CD4-positive, alpha-beta T cell treated with Interleukin-21 for 1 hour (primary cell): ENCODE measurements at regions not wholly inside any gene's neighbourhood (a gene's known extent, or its start where the extent isn't known, plus 50 kb on each side); places are given as distances from the start of the nearest gene placed in this dataset.
"Not testable (repeated sequence)": the region's sequence is repeated elsewhere in the genome, so short reads cannot be mapped to it uniquely, and the experiment has no call there.

ENCODE experiments used
- DNase-seq: peaks from one replicate; pipeline ENCODE4 v3.0.0-alpha.2; 2020

GRCh38 chr6:26175428-26176181, 88.4 kb downstream of the HFE start:
- DNase-seq: peak; percentile 82

DNA sequence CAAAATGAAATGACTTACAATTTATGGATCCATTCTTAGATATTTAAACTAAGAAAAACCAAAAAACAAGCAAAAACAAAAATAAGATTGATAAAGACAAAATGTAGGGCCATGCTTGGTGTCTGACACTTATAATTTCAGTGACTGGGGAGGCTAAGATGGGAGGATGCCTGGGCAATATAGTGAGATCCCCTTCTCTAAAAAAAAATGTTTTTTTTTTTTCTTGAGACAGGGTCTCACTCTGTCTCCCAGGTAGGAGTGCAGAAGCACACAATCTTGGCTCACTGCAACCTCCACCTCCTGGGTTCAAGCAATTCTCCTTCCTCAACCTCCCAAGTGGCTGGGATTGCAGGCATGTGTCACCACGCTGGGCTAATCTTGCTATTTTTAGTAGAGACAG, 92.4 kb downstream of the HFE start:
- no peak for DNase-seq

GRCh38 chr6:26180346-26180745, 93.1 kb downstream of the HFE start:
- DNase-seq: no peak

- no peak for DNase-seq
These were observed 96.0 kb downstream of the HFE start for GRCh38 chr6:26183237-26183580.

DNA sequence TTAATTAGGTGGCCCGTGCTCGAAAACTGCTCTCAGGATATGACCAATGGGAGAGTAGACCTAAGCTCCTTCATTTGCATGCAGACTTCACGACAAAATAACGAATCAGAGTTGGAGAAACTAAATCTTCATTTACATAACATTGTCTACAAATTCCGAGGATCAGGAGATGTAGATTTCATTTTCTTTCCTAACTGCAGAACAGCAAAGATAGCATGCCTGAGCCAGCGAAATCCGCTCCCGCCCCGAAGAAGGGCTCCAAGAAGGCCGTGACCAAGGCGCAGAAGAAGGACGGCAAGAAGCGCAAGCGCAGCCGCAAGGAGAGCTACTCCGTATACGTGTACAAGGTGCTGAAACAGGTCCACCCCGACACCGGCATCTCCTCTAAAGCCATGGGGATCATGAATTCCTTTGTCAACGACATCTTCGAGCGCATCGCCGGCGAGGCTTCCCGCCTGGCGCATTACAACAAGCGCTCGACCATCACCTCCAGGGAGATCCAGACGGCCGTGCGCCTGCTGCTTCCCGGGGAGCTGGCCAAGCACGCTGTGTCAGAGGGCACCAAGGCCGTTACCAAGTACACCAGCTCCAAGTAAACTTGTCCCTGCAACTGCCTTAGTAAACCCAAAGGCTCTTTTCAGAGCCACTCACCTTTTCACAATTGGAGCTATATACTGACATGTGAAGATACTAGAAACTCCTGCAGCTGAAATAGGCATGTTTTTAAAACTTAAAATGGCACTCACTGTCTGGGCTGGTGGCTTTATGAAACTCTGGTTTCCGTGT, 96.5 kb downstream of the HFE start:
- peak; percentile 89 for DNase-seq

DNA sequence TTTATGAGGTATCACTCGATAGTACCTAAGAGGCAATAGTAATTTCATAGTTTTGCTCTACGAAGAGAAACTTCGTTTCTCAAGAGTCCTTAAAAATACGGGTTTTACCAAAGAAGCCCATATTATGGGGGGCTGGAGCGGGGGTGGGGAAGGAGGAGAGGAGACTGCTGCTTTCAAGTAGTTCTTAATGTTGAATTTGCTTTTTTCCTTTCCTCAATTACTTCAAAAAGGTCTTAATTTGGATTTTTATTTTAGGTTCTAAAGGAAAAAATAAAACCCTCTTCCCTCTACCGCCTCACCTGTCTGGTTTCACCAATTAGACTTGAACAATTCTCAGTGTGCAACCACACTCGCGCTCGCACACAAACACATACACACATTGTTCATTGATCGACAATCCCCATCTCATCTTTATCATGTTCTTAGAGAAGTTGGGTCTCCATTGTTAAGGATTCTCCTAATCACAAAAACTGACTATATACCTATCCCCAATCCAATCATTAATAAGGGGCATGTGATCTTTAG, 97.2 kb downstream of the HFE start:
- no peak for DNase-seq

DNA sequence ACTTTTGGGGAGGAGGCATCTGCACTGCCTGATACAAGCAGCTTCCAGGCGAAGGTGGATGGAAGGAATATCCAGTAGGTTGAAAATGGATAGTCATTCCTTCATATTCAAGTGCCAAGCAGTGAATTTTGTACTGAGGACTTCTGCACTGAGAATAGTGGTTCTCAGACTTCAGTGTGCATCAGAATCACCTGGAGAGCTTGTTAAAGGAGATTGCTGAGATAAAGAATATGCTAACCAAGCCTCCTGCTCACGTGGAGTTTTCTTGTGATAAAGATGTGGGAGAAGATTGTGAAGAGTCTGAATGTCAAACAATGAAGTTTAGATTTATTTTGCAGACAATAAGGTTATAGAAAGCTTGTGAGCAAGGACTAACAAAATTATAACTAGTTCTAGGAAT, 97.8 kb downstream of the HFE start:
- no peak for DNase-seq

GRCh38 chr6:26185802-26186201, 98.6 kb downstream of the HFE start:
- DNase-seq: no peak

GRCh38 chr6:26186652-26187051, 99.4 kb downstream of the HFE start:
- DNase-seq: no peak

- DNase-seq: no peak
These were observed 100.1 kb downstream of the HFE start for GRCh38 chr6:26187292-26187691.

- DNase-seq: peak; percentile 69
These were observed 100.9 kb downstream of the HFE start for GRCh38 chr6:26187981-26188635.

DNA sequence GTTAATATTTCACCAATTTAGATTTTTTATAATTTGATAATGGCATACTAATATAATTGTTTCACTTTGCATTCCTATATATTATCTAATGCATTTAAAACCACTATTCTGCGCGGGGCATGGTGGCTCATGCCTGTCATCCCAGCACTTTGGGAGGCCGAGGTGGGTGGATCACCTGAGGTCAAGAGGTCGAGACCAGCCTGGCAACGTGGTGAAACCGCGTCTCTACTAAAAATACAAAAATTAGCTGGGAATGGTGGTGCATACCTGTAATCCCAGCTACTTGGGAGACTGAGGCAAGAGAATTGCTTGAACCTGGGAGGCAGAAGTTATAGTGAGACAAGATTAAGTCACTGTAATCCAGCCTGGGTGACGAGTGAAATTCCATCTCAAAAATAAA, 104.3 kb downstream of the HFE start:
- not testable (repeated sequence) for DNase-seq

GRCh38 chr6:26193467-26194328, 106.5 kb downstream of the HFE start:
- no peak for DNase-seq

GRCh38 chr6:26194329-26194701, 107.1 kb downstream of the HFE start:
- DNase-seq: no peak

DNA sequence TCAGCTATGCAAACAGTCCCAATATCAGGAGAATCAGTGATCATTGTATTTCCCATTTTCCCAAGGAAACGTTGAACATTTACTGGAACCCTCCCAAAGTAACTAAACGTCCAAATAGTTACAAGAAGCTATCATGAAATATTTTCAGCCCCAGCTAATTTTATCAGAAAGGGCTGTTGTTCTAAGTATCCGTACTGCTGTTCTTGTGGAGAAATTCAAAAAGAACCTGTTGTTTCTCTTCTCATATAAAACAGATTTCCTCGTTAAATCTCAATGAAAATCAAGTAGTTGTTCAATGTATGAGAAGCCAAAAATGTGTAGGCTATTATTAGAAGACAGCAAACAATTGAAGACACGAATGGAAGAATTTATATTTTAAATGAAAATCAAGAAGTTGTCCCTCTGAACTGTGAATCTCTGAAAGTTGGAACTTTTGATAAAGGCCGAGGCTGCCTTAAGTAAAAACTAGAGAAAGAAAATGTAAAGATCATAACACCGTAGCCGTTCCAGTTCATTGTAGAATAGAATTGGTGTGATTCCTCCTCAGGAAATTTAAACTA, 107.7 kb downstream of the HFE start:
- no peak for DNase-seq

DNA sequence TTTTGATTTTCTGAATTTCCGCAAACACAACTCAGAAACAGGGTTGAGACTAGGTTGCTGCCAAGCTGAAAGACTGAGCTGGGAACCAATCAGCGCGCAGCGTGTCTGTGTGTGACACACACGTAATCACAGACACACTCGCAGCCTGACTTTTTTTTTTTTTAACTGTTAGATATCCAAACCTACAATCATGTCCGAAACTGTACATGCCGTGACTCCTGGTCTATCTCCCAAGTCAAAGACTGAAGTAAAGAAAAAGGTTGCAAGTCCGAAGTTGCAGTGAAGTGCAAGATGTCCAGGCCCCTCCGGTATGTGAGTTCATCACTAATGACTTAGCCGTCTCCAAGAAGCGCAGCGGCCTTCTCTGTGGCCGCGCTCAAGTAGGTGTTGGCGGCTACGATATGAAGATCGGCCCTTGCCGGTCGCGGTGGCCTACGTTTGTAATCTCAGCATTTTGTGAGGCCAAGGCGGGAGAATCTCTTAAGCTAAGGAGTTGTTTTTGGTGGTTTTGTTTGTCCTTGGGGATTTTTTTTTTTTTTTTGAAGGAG, 108.2 kb downstream of the HFE start:
- DNase-seq: peak; percentile 91

GRCh38 chr6:26195924-26196845, 109.0 kb downstream of the HFE start:
- DNase-seq: peak; percentile 33

DNA sequence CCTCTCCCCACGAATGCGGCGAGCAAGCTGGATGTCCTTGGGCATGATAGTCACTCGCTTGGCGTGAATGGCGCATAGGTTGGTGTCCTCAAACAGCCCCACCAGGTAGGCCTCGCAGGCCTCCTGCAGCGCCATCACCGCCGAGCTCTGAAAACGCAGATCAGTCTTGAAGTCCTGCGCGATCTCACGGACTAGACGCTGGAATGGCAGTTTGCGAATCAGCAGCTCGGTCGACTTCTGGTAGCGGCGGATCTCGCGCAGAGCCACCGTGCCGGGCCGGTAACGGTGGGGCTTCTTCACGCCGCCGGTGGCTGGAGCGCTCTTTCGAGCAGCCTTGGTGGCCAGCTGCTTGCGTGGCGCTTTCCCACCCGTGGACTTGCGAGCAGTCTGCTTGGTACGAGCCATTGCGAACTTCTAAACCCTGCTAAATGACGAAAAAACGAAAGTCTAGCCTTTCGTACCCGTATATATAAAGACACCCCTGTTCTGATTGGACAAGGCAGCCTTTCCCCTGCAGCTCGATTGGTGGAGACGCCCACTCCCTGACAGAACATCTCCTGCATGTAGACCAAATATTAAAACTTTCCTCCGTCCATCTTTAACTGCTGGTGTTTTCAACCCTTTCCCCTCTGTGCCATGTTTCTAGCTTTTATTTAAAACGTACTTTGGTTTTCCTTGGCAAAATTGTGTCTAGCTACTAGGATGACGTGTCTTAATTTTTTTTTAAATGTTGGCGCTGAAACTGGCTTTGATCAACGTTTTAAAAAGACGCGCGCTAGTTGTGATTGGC, 109.8 kb downstream of the HFE start:
- DNase-seq: peak; percentile 95

DNA sequence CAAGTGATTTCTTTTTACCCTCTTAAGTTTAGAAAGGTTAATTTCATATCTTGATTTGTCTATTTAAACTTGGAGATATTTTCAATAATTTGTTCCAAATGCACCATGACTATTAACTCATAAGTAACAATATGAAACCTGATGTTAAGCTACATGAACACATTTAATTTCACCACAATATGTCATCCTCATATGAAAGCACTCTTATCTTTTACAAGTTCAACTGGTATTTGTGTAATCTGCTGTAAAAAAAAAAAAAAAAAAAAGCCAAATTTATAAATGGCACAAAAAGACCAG, 110.4 kb downstream of the HFE start:
- no peak for DNase-seq
